HCT116 (cell line): ENCODE measurements at regions not wholly inside any gene's neighbourhood (a gene's known extent, or its start where the extent isn't known, plus 50 kb on each side); places are given as distances from the start of the nearest gene placed in this dataset.

ENCODE experiments used
- ATAC-seq: fragments of 200-7000 bp; cut with Tn5 transposase; 2 replicates; pipeline ENCODE4 v1.9.1; 2020; ENCODE audit warnings: mild to moderate bottlenecking, moderate library complexity
- BruUV-seq: library from RNA; stranded (reverse); fragments of 400-500 nt; replicated peaks from 2 replicates; lab custom pipeline; 2021; lab: Mats Ljungman, UMichigan
- CTCF ChIA-PET: fragments of 300-600 bp; sonication (Branson Sonifier 250); formaldehyde crosslinking; loops from one replicate; lab custom pipeline; 2021; ENCODE audit warnings: antibody characterized with exemption; lab: Charles Lee
- POLR2A ChIA-PET: fragments of 300-600, 350-600 bp; sonication (Branson Sonifier 250); formaldehyde crosslinking; loops from one replicate; lab custom pipeline; 2021; ENCODE audit warnings: antibody characterized with exemption; lab: Charles Lee
- RAD21 ChIA-PET, 2 experiments: fragments of 300-600 bp; sonication (Branson Sonifier 250); formaldehyde crosslinking; loops; one replicate each; lab custom pipeline; 2023; ENCODE audit warnings: low total read pairs in 2 of 2; ENCODE audit not compliant: uncharacterized antibody in 2 of 2, unreplicated experiment in 2 of 2, low non-redundant PET in 1 of 2; lab: Charles Lee
- DNase-seq: peaks from one replicate; pipeline ENCODE4 v3.0.0-alpha.2; 2010; ENCODE audit warnings: low read depth, low spot score
- H2AFZ ChIP-seq: fragments of 200-600 bp; shearing (Covaris generic), sonication (generic); 2 replicates; pipeline ENCODE4 v1.6.1; 2017; ENCODE audit warnings: low read depth, mixed run types, mixed read lengths, antibody characterized with exemption, low read length; ENCODE audit not compliant: poor library complexity, severe bottlenecking
- H3K27ac ChIP-seq: 2 replicates; pipeline ENCODE4 v1.5.1; 2012; ENCODE audit warnings: low read depth, low read length
- H3K27me3 ChIP-seq: fragments of 200-600 bp; sonication (generic); 2 replicates; pipeline ENCODE4 v1.6.1; 2016; ENCODE audit warnings: mixed run types, low read length, mixed read lengths; ENCODE audit not compliant: insufficient read depth
- H3K36me3 ChIP-seq, 2 experiments: fragments of 200-500 bp in 1 of 2; fragments of 200-600 bp in 1 of 2; sonication (Bioruptor generic) in 1 of 2; sonication (generic) in 1 of 2; 2 replicates each; pipeline versions ENCODE4 v1.5.1 to v1.6.1; 2014 to 2016; ENCODE audit warnings: low read length in 2 of 2, inconsistent platforms in 1 of 2, mixed read lengths in 1 of 2, mixed run types in 1 of 2; ENCODE audit not compliant: insufficient read depth in 2 of 2, control insufficient read depth in 1 of 2
- H3K4me1 ChIP-seq, 2 experiments: fragments of 200-600 bp in 1 of 2; sonication (generic) in 1 of 2; 2 replicates each; pipeline versions ENCODE4 v1.5.1 to v1.6.1; 2012 to 2017; ENCODE audit warnings: low read length in 2 of 2, inconsistent platforms in 1 of 2, mild to moderate bottlenecking in 1 of 2, mixed read lengths in 1 of 2, mixed run types in 1 of 2, moderate library complexity in 1 of 2; ENCODE audit not compliant: insufficient read depth in 2 of 2, control insufficient read depth in 1 of 2
- H3K4me2 ChIP-seq: fragments of 200-600 bp; sonication (generic); 2 replicates; pipeline ENCODE4 v1.6.1; 2017; ENCODE audit warnings: mixed run types, low read length, mixed read lengths
- H3K4me3 ChIP-seq, 2 experiments: fragments of 200-600 bp in 1 of 2; sonication (generic) in 1 of 2; replicated peaks in 1 of 2; 2 replicates each; pipeline ENCODE4 v1.5.1; 2011 to 2016; ENCODE audit warnings: low read length in 2 of 2, control low read depth in 1 of 2, low read depth in 1 of 2, mild to moderate bottlenecking in 1 of 2, mixed read lengths in 1 of 2, mixed run types in 1 of 2
- H3K79me2 ChIP-seq: fragments of 200-600 bp; sonication (generic); 2 replicates; pipeline ENCODE4 v1.6.1; 2017; ENCODE audit warnings: mild to moderate bottlenecking, mixed run types, low read length, moderate library complexity, mixed read lengths; ENCODE audit not compliant: insufficient read depth
- H3K9ac ChIP-seq: fragments of 200-600 bp; sonication (generic); 2 replicates; pipeline ENCODE4 v1.6.1; 2016; ENCODE audit warnings: low read length, mixed read lengths
- H3K9me2 ChIP-seq: fragments of 200-600 bp; sonication (generic), shearing (Covaris generic); 2 replicates; pipeline ENCODE4 v1.6.1; 2017; ENCODE audit warnings: mixed run types, mild to moderate bottlenecking, moderate library complexity; ENCODE audit not compliant: insufficient read depth
- H3K9me3 ChIP-seq, 2 experiments: fragments of 200-500 bp in 1 of 2; fragments of 200-600 bp in 1 of 2; sonication (Bioruptor generic) in 1 of 2; sonication (generic) in 1 of 2; 2 replicates each; pipeline ENCODE4 v1.6.1; 2014 to 2017; ENCODE audit warnings: low read length in 2 of 2, mixed read lengths in 2 of 2, inconsistent platforms in 1 of 2, low read depth in 1 of 2, mild to moderate bottlenecking in 1 of 2, mixed run types in 1 of 2, moderate library complexity in 1 of 2; ENCODE audit not compliant: control insufficient read depth in 1 of 2, insufficient read depth in 1 of 2
- H4K20me1 ChIP-seq: fragments of 200-600 bp; sonication (generic), shearing (Covaris generic); 2 replicates; pipeline ENCODE4 v1.6.1; 2017; ENCODE audit warnings: mixed run types, mild to moderate bottlenecking, moderate library complexity; ENCODE audit not compliant: insufficient read depth
- CBX3 ChIP-seq: IDR thresholded peaks from 2 replicates; pipeline ENCODE4 v1.6.1; 2012; ENCODE audit warnings: low read depth
- CEBPB ChIP-seq: IDR thresholded peaks from 2 replicates; pipeline ENCODE4 v1.6.1; 2012; ENCODE audit warnings: low read depth
- EGR1 ChIP-seq: IDR thresholded peaks from 2 replicates; pipeline ENCODE4 v1.6.1; 2012; ENCODE audit warnings: low read depth
- FOSL1 ChIP-seq: IDR thresholded peaks from 2 replicates; pipeline ENCODE4 v1.6.1; 2012; ENCODE audit warnings: low read depth
- POLR2A ChIP-seq: IDR thresholded peaks from 2 replicates; pipeline ENCODE4 v1.7.0; 2011; ENCODE audit warnings: borderline replicate concordance; ENCODE audit not compliant: insufficient read depth, insufficient read length; ENCODE audit errors: extremely low read depth
- SIN3A ChIP-seq: IDR thresholded peaks from 2 replicates; pipeline ENCODE4 v1.6.1; 2012; ENCODE audit warnings: low read depth
- SP1 ChIP-seq: IDR thresholded peaks from 2 replicates; pipeline ENCODE4 v1.6.1; 2012; ENCODE audit warnings: low read depth
- SRF ChIP-seq: IDR thresholded peaks from 2 replicates; pipeline ENCODE4 v1.6.1; 2012; ENCODE audit warnings: low read depth
- TCF7L2 ChIP-seq: IDR thresholded peaks from 2 replicates; pipeline ENCODE4 v1.7.0; 2011; ENCODE audit warnings: borderline replicate concordance, inconsistent platforms; ENCODE audit not compliant: insufficient read depth, insufficient read length; ENCODE audit errors: extremely low read depth
- YY1 ChIP-seq: IDR thresholded peaks from 2 replicates; pipeline ENCODE4 v1.6.1; 2011; ENCODE audit warnings: low read length, low read depth, moderate library complexity, mild to moderate bottlenecking; ENCODE audit not compliant: insufficient replicate concordance; ENCODE audit errors: extremely low read depth
- ZFX ChIP-seq: fragments of 450-650 bp; IDR thresholded peaks from 2 replicates; pipeline ENCODE4 v1.6.1; 2017
- ZNF274 ChIP-seq: fragments of 200-500 bp; sonication (Bioruptor generic); IDR thresholded peaks from 2 replicates; pipeline ENCODE4 v1.6.1; 2014; ENCODE audit warnings: mild to moderate bottlenecking, low read depth, low read length, inconsistent platforms
- intact Hi-C: fragments of 100-400 bp; cut with micrococcal nuclease; formaldehyde crosslinking; loops from 2 replicates; pipeline ENCODE4 v1.10.0; 2022
- TF ChIP-seq, protein P1 (sequence below): IDR thresholded peaks from 2 replicates; pipeline ENCODE4 v1.6.1; 2011; ENCODE audit warnings: mild to moderate bottlenecking, low read length, moderate library complexity; ENCODE audit not compliant: insufficient replicate concordance; ENCODE audit errors: extremely low read depth

DNA sequence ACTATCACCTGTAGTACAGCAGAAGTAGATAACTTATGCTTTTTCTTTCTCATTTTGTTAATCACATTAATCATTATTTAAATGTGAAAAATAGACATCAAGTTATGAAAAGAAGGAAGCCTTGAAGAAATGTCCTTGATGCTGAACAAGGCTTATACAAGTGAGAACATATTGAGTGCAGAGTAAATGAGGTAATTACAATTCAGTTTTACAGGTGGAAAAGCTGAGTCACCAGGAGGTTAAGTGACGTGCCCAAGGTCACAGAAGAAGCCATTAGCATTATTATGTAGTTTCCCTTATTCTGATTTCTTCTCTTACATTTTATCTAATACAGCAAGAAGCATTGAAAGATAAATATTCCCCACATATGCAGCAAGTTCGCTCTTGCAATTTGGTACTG, 998.5 kb upstream of the CDH6 start:
- CTCF ChIA-PET: no interaction called here
- TF ChIP-seq CBX3: no peak
- TF ChIP-seq SP1: no peak
- TF ChIP-seq TCF7L2: no peak
- TF ChIP-seq, all 23 proteins: peak for 0
- no peaks in the 10 kb centered on the region for H3K36me3 ChIP-seq
- POLR2A ChIA-PET: no interaction called here
- no peaks in the 10 kb centered on the region for H3K4me1 ChIP-seq
- intact Hi-C loops: no loop called here
- no peak overlapping the region for H3K4me2 ChIP-seq
- DNase-seq (no peak), ATAC-seq (no peak)
- H2AFZ ChIP-seq: no peak overlapping the region
- H3K27ac ChIP-seq: no peak overlapping the region
- no peak overlapping the region for H3K4me3 ChIP-seq
- H3K9me2 ChIP-seq: no peaks in the 10 kb centered on the region
- peaks cover 5 to 27% of the 10 kb centered on the region in 2 experiments; a peak in 2 of 4 replicates for H3K9me3 ChIP-seq
- no peaks in the 10 kb centered on the region for H3K79me2 ChIP-seq
- H3K27me3 ChIP-seq: no peaks in the 10 kb centered on the region
- no TSS peak for BruUV-seq
- RAD21 ChIA-PET: no interaction called here
- no peak overlapping the region for H3K9ac ChIP-seq
- no peaks in the 10 kb centered on the region for H4K20me1 ChIP-seq

DNA sequence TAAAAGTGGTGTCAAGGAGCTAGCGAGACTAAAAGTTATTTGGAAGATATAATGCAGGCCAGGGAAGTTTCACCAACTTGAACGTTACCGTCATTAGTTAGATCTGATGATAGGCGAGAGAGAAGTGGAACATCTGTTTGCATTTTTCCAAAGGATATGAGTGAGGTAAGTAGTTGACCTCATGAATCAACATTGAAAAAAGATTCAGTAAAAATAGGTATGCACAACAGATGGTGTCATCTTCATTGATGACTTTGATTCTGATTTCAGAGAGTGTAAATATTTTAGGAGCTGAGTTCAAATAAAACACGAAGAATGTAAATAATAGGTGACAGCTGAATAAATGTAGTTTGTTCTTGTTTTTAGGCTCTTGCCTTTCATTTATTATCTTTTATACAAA, 998.9 kb upstream of the CDH6 start:
- no peak for TF ChIP-seq SIN3A
- TF ChIP-seq CEBPB: no peak
- no peak for TF ChIP-seq SP1
- TF ChIP-seq CBX3: no peak
- TF ChIP-seq FOSL1: no peak
- no peak for TF ChIP-seq EGR1
- TF ChIP-seq ZFX: no peak
- TF ChIP-seq YY1: no peak
- no peak for TF ChIP-seq TCF7L2
- TF ChIP-seq, protein P1, sequence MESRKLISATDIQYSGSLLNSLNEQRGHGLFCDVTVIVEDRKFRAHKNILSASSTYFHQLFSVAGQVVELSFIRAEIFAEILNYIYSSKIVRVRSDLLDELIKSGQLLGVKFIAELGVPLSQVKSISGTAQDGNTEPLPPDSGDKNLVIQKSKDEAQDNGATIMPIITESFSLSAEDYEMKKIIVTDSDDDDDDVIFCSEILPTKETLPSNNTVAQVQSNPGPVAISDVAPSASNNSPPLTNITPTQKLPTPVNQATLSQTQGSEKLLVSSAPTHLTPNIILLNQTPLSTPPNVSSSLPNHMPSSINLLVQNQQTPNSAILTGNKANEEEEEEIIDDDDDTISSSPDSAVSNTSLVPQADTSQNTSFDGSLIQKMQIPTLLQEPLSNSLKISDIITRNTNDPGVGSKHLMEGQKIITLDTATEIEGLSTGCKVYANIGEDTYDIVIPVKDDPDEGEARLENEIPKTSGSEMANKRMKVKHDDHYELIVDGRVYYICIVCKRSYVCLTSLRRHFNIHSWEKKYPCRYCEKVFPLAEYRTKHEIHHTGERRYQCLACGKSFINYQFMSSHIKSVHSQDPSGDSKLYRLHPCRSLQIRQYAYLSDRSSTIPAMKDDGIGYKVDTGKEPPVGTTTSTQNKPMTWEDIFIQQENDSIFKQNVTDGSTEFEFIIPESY: no peak
- no peak for TF ChIP-seq POLR2A
- TF ChIP-seq SRF: no peak
- no peak for TF ChIP-seq ZNF274
- TF ChIP-seq, all 23 proteins: peak for 0
- no peak overlapping the region for H3K27ac ChIP-seq
- ChIA-PET RAD21 (no interaction called here), POLR2A (no interaction called here), CTCF (no interaction called here)
- H3K4me3 ChIP-seq: no peak overlapping the region
- no TSS peak for BruUV-seq
- no peaks in the 10 kb centered on the region for H3K27me3 ChIP-seq
- peaks cover 5 to 23% of the 10 kb centered on the region in 2 experiments; a peak in 2 of 4 replicates for H3K9me3 ChIP-seq
- intact Hi-C loops: no loop called here
- no peaks in the 10 kb centered on the region for H3K4me1 ChIP-seq
- H3K36me3 ChIP-seq: no peaks in the 10 kb centered on the region
- H3K79me2 ChIP-seq: no peaks in the 10 kb centered on the region
- DNase-seq (no peak), ATAC-seq (no peak)
- H3K4me2 ChIP-seq: no peak overlapping the region
- no peak overlapping the region for H2AFZ ChIP-seq
- no peak overlapping the region for H3K9ac ChIP-seq
- H3K9me2 ChIP-seq: no peaks in the 10 kb centered on the region
- H4K20me1 ChIP-seq: no peaks in the 10 kb centered on the region
